Omental fat pad (tissue), 3 donors: ENCODE measurements at regions not wholly inside any gene's neighbourhood (a gene's known extent, or its start where the extent isn't known, plus 50 kb on each side); places are given as distances from the start of the nearest gene placed in this dataset.
"Not testable (repeated sequence)": the region's sequence is repeated elsewhere in the genome, so short reads cannot be mapped to it uniquely, and the experiment has no call there.

Source experiments
- ATAC-seq: fragments of 150-250 bp; one replicate; pipeline ENCODE4 v1.9.1; 2016; ENCODE audit warnings: mild to moderate bottlenecking, moderate library complexity; ENCODE audit not compliant: low FRiP score
- DNase-seq: peaks from one replicate; pipeline ENCODE4 v3.0.0-alpha.2; 2019; ENCODE audit warnings: low spot score
- TF ChIP-seq, protein P1 (sequence below), 3 donors: fragments of 450-650 bp; IDR thresholded peaks; one replicate each; pipeline ENCODE4 v1.5.1; 2016 to 2017; ENCODE audit warnings: antibody characterized with exemption in 3 of 3, mild to moderate bottlenecking in 3 of 3, moderate library complexity in 2 of 3

- TF ChIP-seq, protein P1, sequence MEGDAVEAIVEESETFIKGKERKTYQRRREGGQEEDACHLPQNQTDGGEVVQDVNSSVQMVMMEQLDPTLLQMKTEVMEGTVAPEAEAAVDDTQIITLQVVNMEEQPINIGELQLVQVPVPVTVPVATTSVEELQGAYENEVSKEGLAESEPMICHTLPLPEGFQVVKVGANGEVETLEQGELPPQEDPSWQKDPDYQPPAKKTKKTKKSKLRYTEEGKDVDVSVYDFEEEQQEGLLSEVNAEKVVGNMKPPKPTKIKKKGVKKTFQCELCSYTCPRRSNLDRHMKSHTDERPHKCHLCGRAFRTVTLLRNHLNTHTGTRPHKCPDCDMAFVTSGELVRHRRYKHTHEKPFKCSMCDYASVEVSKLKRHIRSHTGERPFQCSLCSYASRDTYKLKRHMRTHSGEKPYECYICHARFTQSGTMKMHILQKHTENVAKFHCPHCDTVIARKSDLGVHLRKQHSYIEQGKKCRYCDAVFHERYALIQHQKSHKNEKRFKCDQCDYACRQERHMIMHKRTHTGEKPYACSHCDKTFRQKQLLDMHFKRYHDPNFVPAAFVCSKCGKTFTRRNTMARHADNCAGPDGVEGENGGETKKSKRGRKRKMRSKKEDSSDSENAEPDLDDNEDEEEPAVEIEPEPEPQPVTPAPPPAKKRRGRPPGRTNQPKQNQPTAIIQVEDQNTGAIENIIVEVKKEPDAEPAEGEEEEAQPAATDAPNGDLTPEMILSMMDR (IDR thresholded peaks at IDR 0.05) = no peak
- ATAC-seq = no peak
- DNase-seq = no peak
Measured at GRCh38 chr3:147305533-147306250, 100.7 kb downstream of the ZIC4 start.

- TF ChIP-seq, protein P1 (IDR thresholded peaks at IDR 0.05) = no peak
- ATAC-seq = no peak
- DNase-seq = no peak
Measured at GRCh38 chr3:147304756-147305155, 101.6 kb downstream of the ZIC4 start.

DNA sequence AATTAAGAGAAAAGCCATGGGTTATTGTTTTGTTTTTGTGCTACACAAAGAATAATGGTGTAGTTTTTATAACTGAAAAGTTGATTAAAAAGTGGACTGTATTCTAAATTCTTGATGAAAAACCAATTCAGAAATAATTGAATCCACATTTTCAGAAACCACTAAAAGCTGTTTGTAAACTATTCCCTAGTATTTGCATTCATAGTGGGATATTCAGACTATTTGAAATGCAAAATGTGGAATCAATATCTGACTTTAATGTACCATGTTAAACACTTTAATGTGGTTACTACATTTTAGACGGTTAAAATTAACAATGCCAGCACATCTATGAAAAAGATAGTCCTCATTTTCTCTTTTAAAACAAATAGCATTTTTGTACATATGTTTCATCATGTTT lies 104.6 kb downstream of the ZIC4 start:
- ATAC-seq = no peak
- no peak for DNase-seq
- TF ChIP-seq, protein P1 (IDR thresholded peaks at IDR 0.05) = no peak

DNA sequence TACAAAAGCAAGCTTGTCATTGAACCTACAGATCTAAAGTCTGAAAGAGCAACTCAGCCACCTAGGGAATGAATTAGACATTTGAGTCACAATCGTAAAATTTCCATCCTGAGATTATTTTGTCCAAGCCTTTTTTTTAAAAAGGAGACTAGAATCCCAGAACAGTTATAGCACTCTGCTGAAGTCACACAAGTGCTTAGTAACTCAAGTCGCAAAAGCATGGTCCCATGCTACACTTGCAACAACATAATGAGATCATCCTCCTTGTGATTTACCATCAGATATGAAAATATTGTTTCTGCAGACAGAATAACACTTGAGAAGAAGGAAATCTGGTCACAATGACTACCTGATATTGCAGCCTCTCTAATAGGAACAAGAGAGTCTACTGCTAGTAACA lies 106.7 kb downstream of the ZIC4 start:
- no peak for DNase-seq
- no peak for ATAC-seq
- TF ChIP-seq, protein P1 (IDR thresholded peaks at IDR 0.05) = no peak

DNA sequence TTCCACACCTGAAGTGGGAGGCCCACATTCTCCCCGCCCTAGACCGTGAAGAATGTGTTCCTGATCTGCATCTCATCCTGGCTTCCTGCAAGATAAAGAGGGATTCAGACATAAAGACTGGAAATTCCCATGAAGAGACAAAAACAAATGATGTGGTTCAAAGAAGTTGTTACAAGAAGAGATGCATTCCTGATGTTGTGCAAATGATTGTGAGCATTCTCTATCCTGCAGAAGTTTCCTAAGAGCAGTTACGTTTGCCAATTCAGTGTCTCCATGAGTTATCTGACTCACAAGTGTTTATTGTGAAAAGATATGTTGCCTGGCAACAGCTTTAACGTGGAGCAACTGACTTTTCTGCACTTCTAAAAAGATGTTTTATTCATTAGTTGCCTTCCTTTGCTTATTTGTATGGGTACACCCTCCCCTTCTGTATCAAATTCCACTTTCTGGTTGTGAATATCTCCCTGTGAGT lies 107.8 kb downstream of the ZIC4 start:
- no peak for DNase-seq
- peak; percentile 91 for ATAC-seq
- TF ChIP-seq, protein P1 (IDR thresholded peaks at IDR 0.05) = no peak

DNA sequence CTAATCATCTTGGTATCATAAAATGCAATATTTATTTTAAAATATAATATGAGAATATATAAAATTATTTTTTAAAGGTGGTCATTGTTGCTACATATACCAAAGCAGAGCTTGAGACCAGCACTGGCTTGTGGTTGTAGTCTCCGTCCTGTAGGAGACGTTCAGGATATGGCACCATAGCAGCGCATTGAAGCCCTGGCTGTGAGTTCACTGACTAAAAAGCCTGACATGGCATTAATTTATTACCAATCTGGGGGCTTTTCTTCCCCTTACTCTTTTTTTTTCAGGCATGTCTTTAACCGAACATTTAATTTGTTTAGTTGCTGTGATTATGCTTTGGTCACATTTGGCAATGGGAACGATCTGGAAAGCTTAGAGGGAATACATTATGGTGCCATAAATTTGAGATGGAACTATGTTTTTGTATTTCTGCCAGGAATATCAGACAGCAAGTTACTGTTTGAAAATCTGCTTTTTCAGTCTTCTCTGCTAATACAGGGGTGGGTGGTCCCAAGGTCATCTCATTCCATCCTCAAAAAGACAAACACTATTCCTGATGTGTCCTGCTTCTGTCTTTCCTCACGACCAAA lies 108.5 kb downstream of the ZIC4 start:
- TF ChIP-seq, protein P1 (IDR thresholded peaks at IDR 0.05) = no peak
- no peak for DNase-seq
- ATAC-seq = no peak

DNA sequence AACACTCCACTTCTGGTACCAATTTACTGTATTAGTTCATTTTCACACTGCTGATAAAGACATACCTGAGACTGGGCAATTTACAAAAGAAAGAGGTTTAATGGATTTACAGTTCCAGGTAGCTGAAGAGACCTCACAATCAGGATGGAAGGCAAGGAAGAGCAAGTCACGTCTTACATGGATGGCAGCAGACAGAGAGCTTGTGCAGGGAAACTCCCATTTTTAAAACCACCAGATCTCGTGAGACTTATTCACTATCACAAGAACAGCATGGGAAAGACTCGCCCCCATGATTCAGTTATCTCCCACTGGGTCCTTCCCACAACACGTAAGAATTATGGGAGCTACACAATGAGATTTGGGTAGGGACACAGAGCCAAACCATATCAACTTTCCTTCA lies 119.0 kb downstream of the ZIC4 start:
- DNase-seq, ATAC-seq: not testable (repeated sequence)
